T-helper 17 cell (primary cell): ENCODE measurements at regions not wholly inside any gene's neighbourhood (a gene's known extent, or its start where the extent isn't known, plus 50 kb on each side); places are given as distances from the start of the nearest gene placed in this dataset.

Experiments used
- ATAC-seq: fragments of 150-1000 bp; cut with Tn5 transposase; 2 replicates; pipeline ENCODE4 v1.10.0; 2021; ENCODE audit warnings: mild to moderate bottlenecking, moderate library complexity
- DNase-seq, 3 donors: peaks; one replicate each; pipeline versions ENCODE4 v3.0.0 to v3.0.0-alpha.2; 2020 to 2021
- H3K9me3 ChIP-seq: one replicate; pipeline ENCODE4 v1.7.0; 2013; ENCODE audit warnings: low read length, mild to moderate bottlenecking; ENCODE audit not compliant: control insufficient read depth, poor library complexity, severe bottlenecking
- H3K27ac Mint-ChIP-seq: one replicate; pipeline ENCODE4 v1.8.0; 2022; ENCODE audit warnings: mild to moderate bottlenecking, moderate library complexity, mixed read lengths
- H3K27me3 Mint-ChIP-seq: one replicate; pipeline ENCODE4 v1.8.0; 2022; ENCODE audit warnings: mixed read lengths
- H3K36me3 Mint-ChIP-seq: one replicate; pipeline ENCODE4 v1.8.0; 2022; ENCODE audit warnings: low read depth, mixed read lengths
- H3K4me1 Mint-ChIP-seq: one replicate; pipeline ENCODE4 v1.8.0; 2022; ENCODE audit warnings: mild to moderate bottlenecking, mixed read lengths
- H3K4me3 Mint-ChIP-seq: one replicate; pipeline ENCODE4 v1.8.0; 2022; ENCODE audit warnings: mild to moderate bottlenecking, moderate library complexity, mixed read lengths

DNA sequence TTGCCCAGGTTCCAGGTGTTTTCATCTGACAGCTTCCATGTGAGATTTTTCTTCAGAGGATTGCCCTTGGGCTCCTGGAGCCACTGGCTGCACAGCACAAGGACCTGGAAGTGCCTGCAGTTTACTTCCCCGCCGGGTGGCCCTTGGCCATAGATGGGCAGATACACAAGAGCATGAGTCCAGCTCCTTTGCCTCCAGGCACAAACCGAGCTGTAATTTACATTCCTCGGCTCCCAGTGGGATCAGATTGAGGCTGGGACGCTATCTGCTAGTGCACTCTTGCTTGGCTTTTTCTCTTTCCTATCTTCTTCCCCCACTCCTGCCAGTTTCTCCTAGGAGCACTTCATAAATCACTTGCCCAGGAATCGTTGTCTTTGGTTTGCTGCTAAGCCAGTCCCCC, 85.4 kb upstream of the RALY start:
- H3K9me3 ChIP-seq = no peaks in the 10 kb centered on the region
- Mint-ChIP-seq H3K4me3 (no peak overlapping the region), H3K27ac (no peak overlapping the region), H3K36me3 (no peaks in the 10 kb centered on the region), H3K27me3 (peaks cover 27% of the 10 kb centered on the region), H3K4me1 (no peaks in the 10 kb centered on the region)
- ATAC-seq (no peak), DNase-seq (no peak)

GRCh38 chr20:33908868-33909267, 84.8 kb upstream of the RALY start:
- ATAC-seq = no peak
- H3K27me3 Mint-ChIP-seq = peaks cover 27% of the 10 kb centered on the region
- no peak overlapping the region for H3K4me3 Mint-ChIP-seq
- H3K27ac Mint-ChIP-seq = no peak overlapping the region
- no peaks in the 10 kb centered on the region for H3K36me3 Mint-ChIP-seq
- DNase-seq = no peak
- H3K9me3 ChIP-seq = no peaks in the 10 kb centered on the region
- H3K4me1 Mint-ChIP-seq = no peaks in the 10 kb centered on the region

DNA sequence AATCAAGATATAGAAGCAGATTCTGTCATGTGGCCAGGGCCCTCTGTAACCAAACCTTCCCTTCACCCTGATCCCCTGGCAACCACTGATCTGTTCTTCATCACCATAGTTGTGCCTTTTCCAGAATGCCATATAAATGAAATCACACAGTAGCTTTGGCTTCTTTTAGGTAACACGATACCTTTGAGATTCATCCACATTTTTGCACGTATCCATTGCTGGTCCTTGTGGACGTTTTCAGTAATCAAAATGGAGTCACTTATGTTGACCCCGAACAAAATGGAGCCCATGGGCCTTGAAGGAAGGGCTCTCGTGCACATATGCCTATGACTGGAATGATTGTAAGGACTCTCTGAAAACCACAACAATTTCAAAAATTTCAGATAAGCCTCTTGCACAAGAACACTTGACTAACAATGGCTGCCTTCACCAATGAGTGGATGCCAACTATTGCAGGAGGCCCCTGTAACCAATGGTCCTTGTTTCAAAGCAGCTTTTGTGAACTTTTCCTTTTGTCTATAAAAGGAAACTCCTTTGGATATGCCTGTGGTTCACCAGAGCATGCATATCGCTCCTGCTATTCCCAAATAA, 84.3 kb upstream of the RALY start:
- H3K36me3 Mint-ChIP-seq = no peaks in the 10 kb centered on the region

DNA sequence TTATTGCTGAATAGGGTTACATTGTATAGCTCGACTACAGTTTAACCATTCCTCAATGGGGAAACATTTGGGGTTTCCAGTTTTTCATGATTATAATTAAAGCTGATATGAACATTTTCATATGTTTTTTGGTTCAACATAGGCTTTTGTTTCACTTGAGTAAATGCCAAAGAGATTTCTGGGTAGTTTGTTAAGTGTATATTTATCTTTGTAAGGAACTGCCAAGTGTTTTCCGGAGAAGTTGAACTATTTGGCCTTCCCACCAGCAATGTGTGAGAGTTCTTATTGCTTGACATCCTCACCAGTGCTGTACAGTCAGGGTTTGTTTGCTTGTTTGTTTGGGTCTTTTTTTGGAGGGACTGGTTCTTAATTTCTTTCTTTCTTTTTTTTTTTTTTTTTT, 83.7 kb upstream of the RALY start:
- Mint-ChIP-seq H3K27me3 (peaks cover 27% of the 10 kb centered on the region), H3K4me3 (no peak overlapping the region), H3K4me1 (no peaks in the 10 kb centered on the region), H3K27ac (no peak overlapping the region), H3K36me3 (no peaks in the 10 kb centered on the region)
- no peaks in the 10 kb centered on the region for H3K9me3 ChIP-seq
- no peak for DNase-seq
- no peak for ATAC-seq

More for the DNA sequence above, 84.3 kb upstream of the RALY start:
- no peak for ATAC-seq
- H3K9me3 ChIP-seq = no peaks in the 10 kb centered on the region
- Mint-ChIP-seq H3K27ac (no peak overlapping the region), H3K4me3 (no peak overlapping the region), H3K27me3 (peaks cover 27% of the 10 kb centered on the region), H3K4me1 (no peaks in the 10 kb centered on the region)
- no peak for DNase-seq

- Mint-ChIP-seq H3K4me3 (no peak overlapping the region), H3K27ac (no peak overlapping the region), H3K4me1 (peaks cover 2% of the 10 kb centered on the region), H3K36me3 (no peaks in the 10 kb centered on the region), H3K27me3 (peaks cover 27% of the 10 kb centered on the region)
- ATAC-seq = no peak
- H3K9me3 ChIP-seq = no peaks in the 10 kb centered on the region
- DNase-seq = no peak
These were observed 83.0 kb upstream of the RALY start for GRCh38 chr20:33910529-33911327.

GRCh38 chr20:33914919-33915318, 78.8 kb upstream of the RALY start:
- peak; percentile 91 for ATAC-seq
- DNase-seq = peak in 1 of 3 donors; percentile 9
- Mint-ChIP-seq H3K27me3 (peaks cover 17% of the 10 kb centered on the region), H3K4me3 (no peak overlapping the region), H3K27ac (no peak overlapping the region), H3K4me1 (peaks cover 4% of the 10 kb centered on the region), H3K36me3 (no peaks in the 10 kb centered on the region)
- H3K9me3 ChIP-seq = no peaks in the 10 kb centered on the region

DNA sequence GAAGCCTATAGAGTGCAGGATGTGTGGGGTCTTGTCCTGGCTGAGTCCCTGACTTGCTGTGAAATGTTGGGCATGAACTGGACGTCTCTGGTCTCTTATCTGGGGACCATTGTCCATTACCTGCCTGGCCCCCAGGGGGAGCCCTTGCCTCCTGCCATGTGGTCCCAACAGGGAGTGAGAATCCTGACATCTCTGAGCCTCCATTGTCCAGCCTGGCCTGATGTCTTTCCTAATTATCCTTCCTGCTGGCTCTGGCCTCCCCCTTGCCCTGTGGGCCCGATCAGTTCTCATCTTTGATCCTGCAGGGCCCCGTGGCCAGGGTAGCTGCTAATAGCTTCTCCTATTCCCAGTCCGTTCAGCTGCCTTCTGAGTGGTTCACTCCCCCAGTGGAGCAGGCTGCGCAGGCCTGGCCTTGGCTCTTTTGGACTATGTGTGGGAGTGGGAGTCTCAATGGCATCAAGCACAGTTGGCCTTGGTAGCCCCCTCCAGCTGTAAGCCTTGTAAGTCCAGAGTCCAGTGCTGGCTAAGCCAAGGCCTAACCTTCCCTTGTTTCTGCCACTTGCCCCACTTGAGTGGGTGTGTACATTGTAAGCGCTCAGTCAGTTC, 77.9 kb upstream of the RALY start:
- H3K9me3 ChIP-seq = no peaks in the 10 kb centered on the region
- Mint-ChIP-seq H3K27me3 (peaks cover 15% of the 10 kb centered on the region), H3K4me3 (no peak overlapping the region), H3K27ac (no peak overlapping the region), H3K4me1 (peaks cover 4% of the 10 kb centered on the region), H3K36me3 (peaks cover 2% of the 10 kb centered on the region)
- peak; percentile 19 to 49 (median 40) for DNase-seq
- peak; percentile 71 for ATAC-seq

DNA sequence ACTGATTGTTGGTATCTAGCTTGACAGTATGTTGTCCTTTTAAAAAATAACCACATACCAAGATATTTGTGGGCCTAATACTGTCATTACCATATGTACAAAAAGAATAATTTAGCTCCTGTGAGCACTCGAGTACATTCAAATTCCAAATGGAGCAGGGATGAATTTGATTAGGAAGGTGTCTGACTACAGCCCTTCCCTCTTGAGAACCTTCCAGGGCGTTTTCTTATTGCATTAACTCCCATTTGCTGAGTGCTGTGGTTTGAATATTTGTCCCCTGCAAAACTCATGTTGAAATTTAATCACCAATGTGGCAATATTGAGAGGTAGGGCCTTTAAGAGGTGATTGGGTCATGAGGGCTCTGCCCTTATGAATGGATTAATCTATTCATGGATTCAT, 76.9 kb upstream of the RALY start:
- H3K9me3 ChIP-seq = no peaks in the 10 kb centered on the region
- peaks cover 2% of the 10 kb centered on the region for H3K36me3 Mint-ChIP-seq
- peaks cover 9% of the 10 kb centered on the region for H3K27me3 Mint-ChIP-seq
- ATAC-seq (no peak), DNase-seq (no peak)
- no peak overlapping the region for H3K4me3 Mint-ChIP-seq
- peaks cover 4% of the 10 kb centered on the region for H3K4me1 Mint-ChIP-seq
- H3K27ac Mint-ChIP-seq = no peak overlapping the region

GRCh38 chr20:33917831-33918525, 75.7 kb upstream of the RALY start:
- DNase-seq = no peak
- no peaks in the 10 kb centered on the region for H3K9me3 ChIP-seq

GRCh38 chr20:33918662-33919061, 75.0 kb upstream of the RALY start:
- peaks cover 4% of the 10 kb centered on the region for H3K4me1 Mint-ChIP-seq
- DNase-seq (no peak), ATAC-seq (no peak)
- H3K4me3 Mint-ChIP-seq = no peak overlapping the region
- no peak overlapping the region for H3K27ac Mint-ChIP-seq
- H3K27me3 Mint-ChIP-seq = peaks cover 9% of the 10 kb centered on the region
- H3K9me3 ChIP-seq = no peaks in the 10 kb centered on the region
- peaks cover 2% of the 10 kb centered on the region for H3K36me3 Mint-ChIP-seq

More at GRCh38 chr20:33917831-33918525, 75.7 kb upstream of the RALY start:
- Mint-ChIP-seq H3K27me3 (peaks cover 7% of the 10 kb centered on the region), H3K4me3 (no peak overlapping the region), H3K27ac (no peak overlapping the region), H3K36me3 (peaks cover 2% of the 10 kb centered on the region), H3K4me1 (peaks cover 4% of the 10 kb centered on the region)
- no peak for ATAC-seq

- no peak overlapping the region for H3K27ac Mint-ChIP-seq
- DNase-seq (no peak), ATAC-seq (no peak)
- no peaks in the 10 kb centered on the region for H3K9me3 ChIP-seq
- H3K27me3 Mint-ChIP-seq = peaks cover 16% of the 10 kb centered on the region
- peaks cover 2% of the 10 kb centered on the region for H3K36me3 Mint-ChIP-seq
- H3K4me1 Mint-ChIP-seq = peaks cover 4% of the 10 kb centered on the region
- no peak overlapping the region for H3K4me3 Mint-ChIP-seq
These were observed 74.1 kb upstream of the RALY start for GRCh38 chr20:33919653-33920052.

GRCh38 chr20:33922224-33922623, 71.5 kb upstream of the RALY start:
- H3K9me3 ChIP-seq = no peaks in the 10 kb centered on the region
- H3K36me3 Mint-ChIP-seq = peaks cover 2% of the 10 kb centered on the region
- H3K27ac Mint-ChIP-seq = no peak overlapping the region
- peaks cover 22% of the 10 kb centered on the region for H3K27me3 Mint-ChIP-seq
- no peak overlapping the region for H3K4me3 Mint-ChIP-seq
- DNase-seq (no peak), ATAC-seq (no peak)
- no peaks in the 10 kb centered on the region for H3K4me1 Mint-ChIP-seq

DNA sequence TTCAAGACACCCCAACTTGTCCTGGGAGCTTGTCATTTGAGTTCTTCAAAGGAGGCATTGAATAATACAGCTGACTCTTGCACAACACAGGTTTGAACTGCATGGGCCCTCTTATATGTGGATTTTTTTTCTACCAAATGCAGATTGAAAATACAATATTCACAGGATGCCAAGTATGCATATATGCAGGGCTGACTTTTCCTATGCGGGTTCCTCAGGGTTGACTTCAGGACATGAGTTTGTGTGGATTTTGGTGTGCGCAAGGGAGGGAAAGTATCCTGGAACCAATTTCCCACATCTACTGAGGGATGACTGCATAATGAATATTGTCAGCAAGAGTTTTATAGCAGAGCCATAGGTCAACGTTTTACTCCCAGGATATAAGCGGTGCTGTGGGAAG, 70.0 kb upstream of the RALY start:
- Mint-ChIP-seq H3K4me3 (no peak overlapping the region), H3K36me3 (peaks cover 2% of the 10 kb centered on the region), H3K27me3 (peaks cover 22% of the 10 kb centered on the region), H3K27ac (no peak overlapping the region), H3K4me1 (no peaks in the 10 kb centered on the region)
- DNase-seq (no peak), ATAC-seq (no peak)
- no peaks in the 10 kb centered on the region for H3K9me3 ChIP-seq
